GM18951 (cell line): ENCODE measurements at regions not wholly inside any gene's neighbourhood (a gene's known extent, or its start where the extent isn't known, plus 50 kb on each side); places are given as distances from the start of the nearest gene placed in this dataset.

Experiments
- POLR2A ChIP-seq: IDR thresholded peaks from 4 replicates; pipeline ENCODE4 v1.6.1; 2011; ENCODE audit warnings: mild to moderate bottlenecking; ENCODE audit not compliant: insufficient read length, insufficient read depth; ENCODE audit errors: extremely low read depth
- in situ Hi-C: fragments of 300-500 bp; cut with MboI; formaldehyde crosslinking; loops from one replicate; pipeline ENCODE4 v1.12.0; 2022; ENCODE audit warnings: low sequenced_read_pairs, mixed read lengths, inconsistent platforms; ENCODE audit not compliant: unreplicated experiment

- in situ Hi-C loops: no loop called here
- TF ChIP-seq POLR2A: no peak
Observed at GRCh38 chr22:20648306-20648903, 125.5 kb upstream of the SERPIND1 start.

GRCh38 chr22:20650294-20651207 is 123.4 kb upstream of the SERPIND1 start:
- in situ Hi-C loops: loop anchor here (25.0 kb wide), 1 partner anchor 1462 kb away; no protein-coding TSS in a partner anchor
- no peak for TF ChIP-seq POLR2A

GRCh38 chr22:20651286-20651685 is 122.6 kb upstream of the SERPIND1 start:
- no peak for TF ChIP-seq POLR2A
- in situ Hi-C loops: loop anchor here (25.0 kb wide), 1 partner anchor 1461 kb away; no protein-coding TSS in a partner anchor

GRCh38 chr22:20652130-20652529 is 121.8 kb upstream of the SERPIND1 start:
- in situ Hi-C loops: loop anchor here (25.0 kb wide), 1 partner anchor 1460 kb away; no protein-coding TSS in a partner anchor
- TF ChIP-seq POLR2A: no peak

GRCh38 chr22:20652582-20652981 is 121.3 kb upstream of the SERPIND1 start:
- no peak for TF ChIP-seq POLR2A
- in situ Hi-C loops: loop anchor here (25.0 kb wide), 1 partner anchor 1460 kb away; no protein-coding TSS in a partner anchor

GRCh38 chr22:20653012-20653794 is 120.7 kb upstream of the SERPIND1 start:
- in situ Hi-C loops: loop anchor here (25.0 kb wide), 1 partner anchor 1459 kb away; no protein-coding TSS in a partner anchor
- no peak for TF ChIP-seq POLR2A

- in situ Hi-C loops: loop anchor here (25.0 kb wide), 1 partner anchor 1458 kb away; no protein-coding TSS in a partner anchor
Observed at GRCh38 chr22:20653795-20654342, 120.0 kb upstream of the SERPIND1 start.

GRCh38 chr22:20654343-20655208 is 119.3 kb upstream of the SERPIND1 start:
- TF ChIP-seq POLR2A: no peak
- in situ Hi-C loops: loop anchor here (25.0 kb wide), 1 partner anchor 1458 kb away; no protein-coding TSS in a partner anchor

More at GRCh38 chr22:20653795-20654342, 120.0 kb upstream of the SERPIND1 start:
- TF ChIP-seq POLR2A: no peak

- in situ Hi-C loops: loop anchor here (25.0 kb wide), 1 partner anchor 1457 kb away; no protein-coding TSS in a partner anchor
- no peak for TF ChIP-seq POLR2A
Observed at GRCh38 chr22:20655623-20656022, 118.3 kb upstream of the SERPIND1 start.

GRCh38 chr22:20656516-20656901 is 117.4 kb upstream of the SERPIND1 start:
- in situ Hi-C loops: loop anchor here (25.0 kb wide), 1 partner anchor 1456 kb away; no protein-coding TSS in a partner anchor

More at GRCh38 chr22:20656516-20656901, 117.4 kb upstream of the SERPIND1 start:
- no peak for TF ChIP-seq POLR2A
